PC-3 (cell line): ENCODE measurements at regions not wholly inside any gene's neighbourhood (a gene's known extent, or its start where the extent isn't known, plus 50 kb on each side); places are given as distances from the start of the nearest gene placed in this dataset.

Source experiments
- ATAC-seq: fragments of 200-7000 bp; cut with Tn5 transposase; 2 replicates; pipeline ENCODE4 v1.9.1; 2020; ENCODE audit warnings: mild to moderate bottlenecking, moderate library complexity
- BruUV-seq: library from RNA; stranded (reverse); fragments of 400-500 nt; replicated peaks from 2 replicates; lab custom pipeline; 2021; lab: Mats Ljungman, UMichigan
- CTCF ChIA-PET: fragments of 300-600 bp; sonication (Branson Sonifier 250); formaldehyde crosslinking; loops from one replicate; lab custom pipeline; 2022; ENCODE audit warnings: antibody characterized with exemption; lab: Charles Lee
- POLR2A ChIA-PET: fragments of 300-600 bp; sonication (Branson Sonifier 250); formaldehyde crosslinking; loops from one replicate; lab custom pipeline; 2022; ENCODE audit warnings: antibody characterized with exemption; ENCODE audit not compliant: unreplicated experiment; lab: Charles Lee
- DNase-seq: peaks from one replicate; pipeline ENCODE4 v3.0.0-alpha.2; 2015
- H2AFZ ChIP-seq: fragments of 300-600 bp; sonication (generic); 2 replicates; pipeline ENCODE4 v1.6.0; 2016; ENCODE audit warnings: antibody characterized with exemption, low read length
- H3F3A ChIP-seq: fragments of 300-600 bp; sonication (generic); one replicate; pipeline ENCODE4 v1.6.0; 2017; ENCODE audit warnings: antibody characterized with exemption, low read length, control low read depth, mild to moderate bottlenecking; ENCODE audit not compliant: unreplicated experiment
- H3K27ac ChIP-seq: fragments of 300-600 bp; sonication (generic); 2 replicates; pipeline ENCODE4 v1.5.1; 2016; ENCODE audit warnings: mild to moderate bottlenecking, low read length
- H3K27me3 ChIP-seq: fragments of 300-600 bp; sonication (generic); 2 replicates; pipeline ENCODE4 v1.6.1; 2016; ENCODE audit warnings: low read length, mixed read lengths
- H3K36me3 ChIP-seq: fragments of 300-600 bp; sonication (generic); 2 replicates; pipeline ENCODE4 v1.6.1; 2016; ENCODE audit warnings: low read depth, mixed run types, low read length, mixed read lengths
- H3K4me1 ChIP-seq: fragments of 300-600 bp; sonication (generic); 2 replicates; pipeline ENCODE4 v1.5.1; 2016; ENCODE audit warnings: low read length; ENCODE audit not compliant: insufficient read depth
- H3K4me2 ChIP-seq: fragments of 300-600 bp; sonication (generic); 2 replicates; pipeline ENCODE4 v1.6.0; 2016; ENCODE audit warnings: low read length
- H3K4me3 ChIP-seq: fragments of 300-600 bp; sonication (generic); 2 replicates; pipeline ENCODE4 v1.5.1; 2016; ENCODE audit warnings: mild to moderate bottlenecking, low read length, mixed read lengths
- H3K79me2 ChIP-seq: fragments of 300-600 bp; sonication (generic); 2 replicates; pipeline ENCODE4 v1.6.1; 2017; ENCODE audit warnings: low read length, mixed read lengths
- H3K9ac ChIP-seq: fragments of 300-600 bp; sonication (generic); 2 replicates; pipeline ENCODE4 v1.6.0; 2016; ENCODE audit warnings: mild to moderate bottlenecking, low read length
- H3K9me2 ChIP-seq: fragments of 300-600 bp; sonication (generic); replicated peaks from 2 replicates; pipeline ENCODE4 v1.6.1; 2016; ENCODE audit warnings: mixed run types, low read length, mixed read lengths
- H3K9me3 ChIP-seq: fragments of 300-600 bp; sonication (generic); 2 replicates; pipeline ENCODE4 v1.6.1; 2016; ENCODE audit warnings: low read length, mixed read lengths
- H4K20me1 ChIP-seq: fragments of 300-600 bp; sonication (generic); 2 replicates; pipeline ENCODE4 v1.6.1; 2016; ENCODE audit warnings: low read length, mixed read lengths
- EZH2 ChIP-seq: fragments of 300-600 bp; sonication (generic); IDR thresholded peaks from one replicate; pipeline ENCODE4 v1.6.1; 2017; ENCODE audit warnings: antibody characterized with exemption, mild to moderate bottlenecking, low read length; ENCODE audit not compliant: unreplicated experiment
- EZH2phosphoT487 ChIP-seq: fragments of 300-600 bp; sonication (generic); IDR thresholded peaks from 2 replicates; pipeline ENCODE4 v1.6.1; 2018; ENCODE audit warnings: mild to moderate bottlenecking, antibody characterized with exemption, low read length, borderline replicate concordance
- intact Hi-C: fragments of 100-400 bp; cut with micrococcal nuclease; formaldehyde crosslinking; loops from 2 replicates; pipeline ENCODE4 v1.9.0; 2023
- TF ChIP-seq, protein P1 (sequence below): fragments of 300-600 bp; sonication (generic); conservative IDR thresholded peaks from 2 replicates; pipeline ENCODE4 v1.5.1; 2017; ENCODE audit warnings: antibody characterized with exemption, low read depth, mild to moderate bottlenecking, low read length

DNA sequence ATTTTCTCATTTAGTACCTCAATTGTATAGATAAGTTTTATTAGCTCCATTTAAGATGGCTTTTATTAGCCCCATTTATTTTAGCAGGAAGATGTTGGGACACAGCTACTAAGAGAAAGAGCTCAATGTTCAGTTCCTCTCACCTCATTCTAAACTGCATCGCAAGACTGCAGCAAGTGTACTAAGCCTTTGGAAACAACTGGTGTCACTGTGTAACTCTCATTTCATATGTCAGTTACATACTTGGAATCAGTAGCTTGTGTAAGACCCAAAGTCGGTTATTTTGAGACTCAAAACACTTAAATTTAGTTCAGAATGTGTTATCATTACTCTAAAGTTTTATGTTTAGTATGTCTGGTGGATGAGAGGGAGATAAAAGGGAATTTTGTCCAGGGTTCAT, 482.9 kb downstream of the BMP2 start:
- DNase-seq (no peak), ATAC-seq (no peak)
- Histone ChIP-seq H3K27me3 (peaks cover 82% of the 10 kb centered on the region), H2AFZ (no peak overlapping the region), H3F3A (no peaks in the 10 kb centered on the region), H3K4me3 (no peak overlapping the region), H3K9ac (no peak overlapping the region), H3K36me3 (no peaks in the 10 kb centered on the region), H3K79me2 (no peaks in the 10 kb centered on the region), H3K27ac (no peak overlapping the region), H3K9me3 (no peaks in the 10 kb centered on the region), H3K9me2 (no peaks in the 10 kb centered on the region), H3K4me2 (no peak overlapping the region), H4K20me1 (no peaks in the 10 kb centered on the region), H3K4me1 (no peaks in the 10 kb centered on the region)
- ChIA-PET POLR2A (no interaction called here), CTCF (no interaction called here)
- intact Hi-C loops: no loop called here
- no peak for TF ChIP-seq EZH2phosphoT487
- no peak for TF ChIP-seq EZH2
- TF ChIP-seq, protein P1, sequence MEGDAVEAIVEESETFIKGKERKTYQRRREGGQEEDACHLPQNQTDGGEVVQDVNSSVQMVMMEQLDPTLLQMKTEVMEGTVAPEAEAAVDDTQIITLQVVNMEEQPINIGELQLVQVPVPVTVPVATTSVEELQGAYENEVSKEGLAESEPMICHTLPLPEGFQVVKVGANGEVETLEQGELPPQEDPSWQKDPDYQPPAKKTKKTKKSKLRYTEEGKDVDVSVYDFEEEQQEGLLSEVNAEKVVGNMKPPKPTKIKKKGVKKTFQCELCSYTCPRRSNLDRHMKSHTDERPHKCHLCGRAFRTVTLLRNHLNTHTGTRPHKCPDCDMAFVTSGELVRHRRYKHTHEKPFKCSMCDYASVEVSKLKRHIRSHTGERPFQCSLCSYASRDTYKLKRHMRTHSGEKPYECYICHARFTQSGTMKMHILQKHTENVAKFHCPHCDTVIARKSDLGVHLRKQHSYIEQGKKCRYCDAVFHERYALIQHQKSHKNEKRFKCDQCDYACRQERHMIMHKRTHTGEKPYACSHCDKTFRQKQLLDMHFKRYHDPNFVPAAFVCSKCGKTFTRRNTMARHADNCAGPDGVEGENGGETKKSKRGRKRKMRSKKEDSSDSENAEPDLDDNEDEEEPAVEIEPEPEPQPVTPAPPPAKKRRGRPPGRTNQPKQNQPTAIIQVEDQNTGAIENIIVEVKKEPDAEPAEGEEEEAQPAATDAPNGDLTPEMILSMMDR: no peak
- BruUV-seq: no TSS peak

DNA sequence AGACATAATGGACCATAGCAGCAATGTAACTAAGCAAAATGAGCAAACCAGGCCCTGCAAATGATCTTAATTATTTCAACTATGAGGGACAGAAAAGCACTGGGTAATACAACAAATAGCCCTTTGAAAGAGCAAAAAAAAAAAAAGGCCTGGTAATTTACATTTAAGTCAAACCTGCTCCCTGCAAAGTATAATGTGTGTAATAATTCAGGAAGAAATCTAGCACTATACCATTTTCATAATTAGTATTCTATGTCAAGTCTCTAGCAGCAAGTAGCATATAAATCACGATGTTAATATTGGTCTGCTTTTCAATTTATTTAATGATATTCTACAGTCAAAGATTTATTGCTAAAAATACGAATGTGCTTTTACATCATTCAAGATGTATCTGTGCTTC, 489.6 kb downstream of the BMP2 start:
- CTCF ChIA-PET: no interaction called here
- no peak for DNase-seq
- no peaks in the 10 kb centered on the region for H3F3A ChIP-seq

More for the DNA sequence above, 489.6 kb downstream of the BMP2 start:
- POLR2A ChIA-PET: no interaction called here
- intact Hi-C loops: no loop called here
- TF ChIP-seq EZH2 (no peak), EZH2phosphoT487 (no peak)
- TF ChIP-seq, protein P1: no peak
- no peaks in the 10 kb centered on the region for H3K9me2 ChIP-seq
- no peak overlapping the region for H3K27ac ChIP-seq
- H3K36me3 ChIP-seq: no peaks in the 10 kb centered on the region
- BruUV-seq: no TSS peak
- no peak overlapping the region for H2AFZ ChIP-seq
- H4K20me1 ChIP-seq: no peaks in the 10 kb centered on the region
- no peak overlapping the region for H3K4me2 ChIP-seq
- no peak overlapping the region for H3K9ac ChIP-seq
- no peak overlapping the region for H3K4me3 ChIP-seq
- no peak for ATAC-seq
- H3K27me3 ChIP-seq: peaks cover 59% of the 10 kb centered on the region
- no peaks in the 10 kb centered on the region for H3K9me3 ChIP-seq
- H3K79me2 ChIP-seq: no peaks in the 10 kb centered on the region
- no peaks in the 10 kb centered on the region for H3K4me1 ChIP-seq
